Spleen (tissue), 7 donors: ENCODE measurements at regions not wholly inside any gene's neighbourhood (a gene's known extent, or its start where the extent isn't known, plus 50 kb on each side); places are given as distances from the start of the nearest gene placed in this dataset.

ENCODE experiments used
- CTCF ChIP-seq, 11 experiments: fragments of 200-600 bp in 7 of 11; fragments of 450-650 bp in 4 of 11; sonication (generic) in 4 of 11; IDR thresholded peaks in 8 of 11; conservative IDR thresholded peaks in 3 of 11; 1 replicate in 7 of 11; 2 replicates in 4 of 11; pipeline versions ENCODE4 v1.4.0 to v1.8.0; 2016 to 2021; ENCODE audit warnings: antibody characterized with exemption in 11 of 11, inconsistent platforms in 4 of 11, mild to moderate bottlenecking in 1 of 11
- POLR2A ChIP-seq, 3 donors: fragments of 450-650 bp; IDR thresholded peaks; one replicate each; pipeline ENCODE4 v1.5.1; 2017; ENCODE audit warnings: antibody characterized with exemption in 3 of 3, mild to moderate bottlenecking in 1 of 3
- donor health status: DM: no; HTN: no; CAD: no; lungs with moderate emphysema.
- donor health status: DM: no; HTN: no; CAD: no.
- donor health status: DM: no; HTN: no; CAD: no.

GRCh38 chr1:193850745-193851144 lies 664.3 kb upstream of the B3GALT2 start:
- TF ChIP-seq POLR2A (IDR thresholded peaks at IDR 0.05): no peak
- no peak for TF ChIP-seq CTCF (IDR thresholded peaks at IDR 0.05 in 8 of 11, conservative IDR thresholded peaks at IDR 0.05 in 3 of 11)
